ENCODE measurements at regions not wholly inside any gene's neighbourhood (a gene's known extent, or its start where the extent isn't known, plus 50 kb on each side); places are given as distances from the start of the nearest gene placed in this dataset.

GRCh38 chr2:64857581-64858471 is 131.4 kb upstream of the SLC1A4 start:
- TF ChIP-seq POLR2A (IDR thresholded peaks at IDR 0.05) (no peak), CTCF (IDR thresholded peaks at IDR 0.05) (no peak)
